ENCODE measurements at regions not wholly inside any gene's neighbourhood (a gene's known extent, or its start where the extent isn't known, plus 50 kb on each side); places are given as distances from the start of the nearest gene placed in this dataset.

DNA sequence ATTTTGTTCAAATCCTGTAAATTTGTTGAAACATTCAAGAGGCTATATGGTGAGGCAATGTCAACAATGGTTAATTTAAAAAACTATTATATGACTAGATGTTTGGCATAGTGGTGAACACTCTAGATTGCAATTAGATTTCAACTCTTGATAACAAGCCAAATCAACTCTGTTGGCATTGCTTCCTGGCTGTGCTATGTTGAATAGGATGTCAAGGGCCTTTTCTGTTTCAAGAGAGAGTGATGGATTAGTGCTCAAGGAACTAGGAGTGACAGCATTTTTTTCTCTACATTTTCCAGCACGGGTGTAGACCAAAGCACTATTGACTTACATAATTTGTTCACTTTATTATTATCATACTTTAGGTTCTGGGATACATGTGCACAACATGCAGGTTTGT is 172.4 kb upstream of the KCNH7 start:
- no peak overlapping the region for H2AFZ ChIP-seq (ENCODE audit: low read length)
- H3K4me2 ChIP-seq (ENCODE audit: low read length): no peak overlapping the region
- H3K4me3 ChIP-seq (ENCODE audit: low read depth, low read length, poor library complexity, severe bottlenecking): no peak overlapping the region
- no peaks in the 10 kb centered on the region for H3F3A ChIP-seq (ENCODE audit: insufficient read depth, low read length)
- H3K27ac ChIP-seq (ENCODE audit: low read depth, low read length, poor library complexity, severe bottlenecking): no peak overlapping the region
- H3K27me3 ChIP-seq (ENCODE audit: insufficient read depth, low read length): no peaks in the 10 kb centered on the region
- no peaks in the 10 kb centered on the region for H3K9me3 ChIP-seq (ENCODE audit: low read length)
- no peaks in the 10 kb centered on the region for H3K36me3 ChIP-seq (ENCODE audit: insufficient read depth, low read length)
- H4K20me1 ChIP-seq (ENCODE audit: insufficient read depth, low read length): no peaks in the 10 kb centered on the region
- TF ChIP-seq, protein P1, sequence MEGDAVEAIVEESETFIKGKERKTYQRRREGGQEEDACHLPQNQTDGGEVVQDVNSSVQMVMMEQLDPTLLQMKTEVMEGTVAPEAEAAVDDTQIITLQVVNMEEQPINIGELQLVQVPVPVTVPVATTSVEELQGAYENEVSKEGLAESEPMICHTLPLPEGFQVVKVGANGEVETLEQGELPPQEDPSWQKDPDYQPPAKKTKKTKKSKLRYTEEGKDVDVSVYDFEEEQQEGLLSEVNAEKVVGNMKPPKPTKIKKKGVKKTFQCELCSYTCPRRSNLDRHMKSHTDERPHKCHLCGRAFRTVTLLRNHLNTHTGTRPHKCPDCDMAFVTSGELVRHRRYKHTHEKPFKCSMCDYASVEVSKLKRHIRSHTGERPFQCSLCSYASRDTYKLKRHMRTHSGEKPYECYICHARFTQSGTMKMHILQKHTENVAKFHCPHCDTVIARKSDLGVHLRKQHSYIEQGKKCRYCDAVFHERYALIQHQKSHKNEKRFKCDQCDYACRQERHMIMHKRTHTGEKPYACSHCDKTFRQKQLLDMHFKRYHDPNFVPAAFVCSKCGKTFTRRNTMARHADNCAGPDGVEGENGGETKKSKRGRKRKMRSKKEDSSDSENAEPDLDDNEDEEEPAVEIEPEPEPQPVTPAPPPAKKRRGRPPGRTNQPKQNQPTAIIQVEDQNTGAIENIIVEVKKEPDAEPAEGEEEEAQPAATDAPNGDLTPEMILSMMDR (IDR thresholded peaks at IDR 0.05; ENCODE audit: low read length): no peak
- TF ChIP-seq EZH2 (IDR thresholded peaks at IDR 0.05; ENCODE audit: borderline replicate concordance, low read length): no peak
- no peaks in the 10 kb centered on the region for H3K79me2 ChIP-seq (ENCODE audit: insufficient read depth, low read length)
- no peak overlapping the region for H3K9ac ChIP-seq (ENCODE audit: low read length)
- H3K4me1 ChIP-seq (ENCODE audit: insufficient read depth, low read length, severe bottlenecking): no peaks in the 10 kb centered on the region
- H3K9me2 ChIP-seq (ENCODE audit: low read depth, low read length): no peaks in the 10 kb centered on the region

DNA sequence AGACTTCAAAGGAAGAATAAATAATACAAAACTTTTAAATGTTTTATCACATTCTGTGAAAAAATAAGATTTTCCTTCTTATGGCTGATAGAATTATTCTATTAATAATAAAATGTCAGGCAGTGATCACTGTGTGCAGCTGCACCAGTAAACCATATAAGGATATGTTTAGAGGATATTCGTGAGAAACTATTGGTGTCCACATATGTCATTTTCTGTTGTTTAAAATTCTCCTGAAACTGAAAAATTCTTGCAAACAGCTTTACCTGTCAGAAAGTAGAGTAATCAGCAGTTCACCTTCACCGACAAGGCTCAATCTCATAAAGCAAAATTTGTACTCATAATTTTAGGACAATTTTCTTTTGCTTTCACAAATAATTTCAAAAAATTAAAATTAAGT is 170.1 kb upstream of the KCNH7 start:
- no peak for TF ChIP-seq EZH2 (IDR thresholded peaks at IDR 0.05; ENCODE audit: borderline replicate concordance, low read length)
- no peaks in the 10 kb centered on the region for H3K4me1 ChIP-seq (ENCODE audit: insufficient read depth, low read length, severe bottlenecking)
- H3K9me2 ChIP-seq (ENCODE audit: low read depth, low read length): no peaks in the 10 kb centered on the region
- H3K79me2 ChIP-seq (ENCODE audit: insufficient read depth, low read length): no peaks in the 10 kb centered on the region
- H3K4me3 ChIP-seq (ENCODE audit: low read depth, low read length, poor library complexity, severe bottlenecking): no peak overlapping the region
- no peak overlapping the region for H3K27ac ChIP-seq (ENCODE audit: low read depth, low read length, poor library complexity, severe bottlenecking)
- H3K4me2 ChIP-seq (ENCODE audit: low read length): no peak overlapping the region
- H3K36me3 ChIP-seq (ENCODE audit: insufficient read depth, low read length): no peaks in the 10 kb centered on the region
- no peaks in the 10 kb centered on the region for H3K9me3 ChIP-seq (ENCODE audit: low read length)
- H3K27me3 ChIP-seq (ENCODE audit: insufficient read depth, low read length): no peaks in the 10 kb centered on the region
- no peaks in the 10 kb centered on the region for H3F3A ChIP-seq (ENCODE audit: insufficient read depth, low read length)
- no peak overlapping the region for H3K9ac ChIP-seq (ENCODE audit: low read length)
- H4K20me1 ChIP-seq (ENCODE audit: insufficient read depth, low read length): no peaks in the 10 kb centered on the region
- no peak overlapping the region for H2AFZ ChIP-seq (ENCODE audit: low read length)

DNA sequence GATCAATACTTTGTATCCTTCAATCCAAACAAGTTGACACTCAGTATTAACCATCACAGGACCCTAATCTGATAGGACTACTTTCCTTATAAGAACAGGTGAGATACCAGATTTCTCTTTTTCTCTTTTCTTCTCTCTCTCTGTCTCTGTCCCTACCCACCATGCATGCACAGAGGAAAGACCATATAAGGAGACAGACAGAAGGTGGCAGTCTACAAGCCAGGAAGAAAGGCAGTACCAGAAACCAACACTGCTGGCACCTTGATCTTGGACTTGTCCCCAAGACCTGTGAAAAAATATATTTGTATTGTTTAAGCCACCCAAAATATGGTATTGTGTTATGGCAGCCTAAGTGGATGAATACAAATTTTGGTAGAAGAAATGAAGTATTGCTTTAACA is 156.2 kb upstream of the KCNH7 start:
- no peak overlapping the region for H3K4me3 ChIP-seq (ENCODE audit: low read depth, low read length, poor library complexity, severe bottlenecking)
- no peak overlapping the region for H3K9ac ChIP-seq (ENCODE audit: low read length)
- no peaks in the 10 kb centered on the region for H3K79me2 ChIP-seq (ENCODE audit: insufficient read depth, low read length)
- H3K9me2 ChIP-seq (ENCODE audit: low read depth, low read length): no peaks in the 10 kb centered on the region
- H3K27ac ChIP-seq (ENCODE audit: low read depth, low read length, poor library complexity, severe bottlenecking): no peak overlapping the region
- no peaks in the 10 kb centered on the region for H3K36me3 ChIP-seq (ENCODE audit: insufficient read depth, low read length)
- H2AFZ ChIP-seq (ENCODE audit: low read length): no peak overlapping the region
- no peak for TF ChIP-seq EZH2 (IDR thresholded peaks at IDR 0.05; ENCODE audit: borderline replicate concordance, low read length)
- TF ChIP-seq, protein P1 (IDR thresholded peaks at IDR 0.05; ENCODE audit: low read length): no peak
- no peaks in the 10 kb centered on the region for H3F3A ChIP-seq (ENCODE audit: insufficient read depth, low read length)
- H3K4me1 ChIP-seq (ENCODE audit: insufficient read depth, low read length, severe bottlenecking): no peaks in the 10 kb centered on the region
- no peaks in the 10 kb centered on the region for H4K20me1 ChIP-seq (ENCODE audit: insufficient read depth, low read length)
- no peaks in the 10 kb centered on the region for H3K9me3 ChIP-seq (ENCODE audit: low read length)
- no peak overlapping the region for H3K4me2 ChIP-seq (ENCODE audit: low read length)
- H3K27me3 ChIP-seq (ENCODE audit: insufficient read depth, low read length): no peaks in the 10 kb centered on the region

DNA sequence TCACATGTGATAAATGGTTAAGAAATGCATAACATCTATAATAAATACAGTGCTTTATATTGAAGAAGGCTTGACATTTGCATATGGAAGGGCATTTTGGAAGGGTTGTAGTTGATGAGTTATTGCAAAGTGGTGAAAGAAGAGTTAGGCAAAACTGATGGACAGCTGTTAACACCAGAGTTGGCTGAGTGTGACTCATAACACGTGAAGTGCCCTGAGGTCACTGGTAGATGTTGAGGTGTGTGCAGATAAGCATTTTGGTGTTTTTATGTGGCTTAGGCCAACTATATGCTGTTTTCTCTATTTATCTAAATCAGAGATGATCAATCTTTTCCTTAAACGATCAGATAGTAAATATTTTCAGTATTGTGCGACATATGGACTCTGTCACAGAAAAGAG is 154.3 kb upstream of the KCNH7 start:
- Histone ChIP-seq H3F3A (ENCODE audit: insufficient read depth, low read length) (no peaks in the 10 kb centered on the region), H3K9me3 (ENCODE audit: low read length) (no peaks in the 10 kb centered on the region), H3K27ac (ENCODE audit: low read depth, low read length, poor library complexity, severe bottlenecking) (no peak overlapping the region), H3K9ac (ENCODE audit: low read length) (no peak overlapping the region), H3K36me3 (ENCODE audit: insufficient read depth, low read length) (no peaks in the 10 kb centered on the region), H4K20me1 (ENCODE audit: insufficient read depth, low read length) (no peaks in the 10 kb centered on the region), H3K4me2 (ENCODE audit: low read length) (no peak overlapping the region), H3K4me3 (ENCODE audit: low read depth, low read length, poor library complexity, severe bottlenecking) (no peak overlapping the region), H3K4me1 (ENCODE audit: insufficient read depth, low read length, severe bottlenecking) (no peaks in the 10 kb centered on the region), H2AFZ (ENCODE audit: low read length) (no peak overlapping the region), H3K9me2 (ENCODE audit: low read depth, low read length) (no peaks in the 10 kb centered on the region), H3K27me3 (ENCODE audit: insufficient read depth, low read length) (no peaks in the 10 kb centered on the region), H3K79me2 (ENCODE audit: insufficient read depth, low read length) (no peaks in the 10 kb centered on the region)
- TF ChIP-seq EZH2 (IDR thresholded peaks at IDR 0.05; ENCODE audit: borderline replicate concordance, low read length): no peak
- TF ChIP-seq, protein P1 (IDR thresholded peaks at IDR 0.05; ENCODE audit: low read length): no peak

Measured in OCI-LY1 (cell line).